SK-N-SH (cell line): ENCODE measurements at regions not wholly inside any gene's neighbourhood (a gene's known extent, or its start where the extent isn't known, plus 50 kb on each side); places are given as distances from the start of the nearest gene placed in this dataset.

Experiments used
- CTCF ChIA-PET: fragments of 300-600, 350-600 bp; formaldehyde crosslinking; extraction: SDS; loops from one replicate; lab custom pipeline; 2021; lab: Yijun Ruan, JAX
- POLR2A ChIA-PET: fragments of 350-600 bp; sonication (Branson Sonifier 250); formaldehyde crosslinking; extraction: SDS; loops from one replicate; lab custom pipeline; 2020; ENCODE audit warnings: antibody characterized with exemption, inconsistent platforms; lab: Yijun Ruan, JAX
- DNase-seq: peaks from one replicate; pipeline ENCODE4 v3.0.0; 2012
- H2AFZ ChIP-seq: fragments of 200-600 bp; sonication (generic); 2 replicates; pipeline ENCODE4 v1.8.1; 2016; ENCODE audit warnings: antibody characterized with exemption, mild to moderate bottlenecking, low read depth
- H3F3A ChIP-seq: fragments of 200-600 bp; sonication (generic); replicated peaks from 2 replicates; pipeline ENCODE3; 2016; ENCODE audit warnings: antibody characterized with exemption, mild to moderate bottlenecking; ENCODE audit not compliant: insufficient read depth
- H3K27ac ChIP-seq, 2 experiments: fragments of 200-500 bp in 1 of 2; fragments of 200-600 bp in 1 of 2; sonication (Bioruptor generic) in 1 of 2; sonication (generic), shearing (Covaris generic) in 1 of 2; 2 replicates each; pipeline versions ENCODE4 v1.5.1 to v1.6.1; 2014 to 2016; ENCODE audit warnings: low read depth in 2 of 2, inconsistent platforms in 1 of 2, low read length in 1 of 2, mild to moderate bottlenecking in 1 of 2, mixed read lengths in 1 of 2
- H3K27me3 ChIP-seq: fragments of 200-600 bp; sonication (generic), shearing (Covaris generic); 2 replicates; pipeline ENCODE4 v1.6.1; 2016; ENCODE audit warnings: mixed run types; ENCODE audit not compliant: insufficient read depth
- H3K36me3 ChIP-seq, 2 experiments: fragments of 200-500 bp in 1 of 2; fragments of 200-600 bp in 1 of 2; sonication (Bioruptor generic) in 1 of 2; sonication (generic) in 1 of 2; replicated peaks in 1 of 2; 2 replicates each; pipeline versions ENCODE3 to v1.5.1; 2014 to 2016; ENCODE audit warnings: low read length in 1 of 2, mild to moderate bottlenecking in 1 of 2; ENCODE audit not compliant: insufficient read depth in 2 of 2, control insufficient read depth in 1 of 2
- H3K4me1 ChIP-seq, 2 experiments: fragments of 200-500 bp in 1 of 2; fragments of 200-600 bp in 1 of 2; sonication (Bioruptor generic) in 1 of 2; sonication (generic), shearing (Covaris generic) in 1 of 2; 2 replicates each; pipeline versions ENCODE4 v1.5.1 to v1.6.1; 2014 to 2016; ENCODE audit warnings: low read depth in 1 of 2, low read length in 1 of 2, mixed run types in 1 of 2; ENCODE audit not compliant: insufficient read depth in 2 of 2, control insufficient read depth in 1 of 2
- H3K4me2 ChIP-seq: fragments of 200-600 bp; sonication (generic), shearing (Covaris generic); 2 replicates; pipeline ENCODE4 v1.6.1; 2017; ENCODE audit warnings: mixed run types
- H3K4me3 ChIP-seq, 2 experiments: fragments of 200-500 bp in 1 of 2; fragments of 200-600 bp in 1 of 2; sonication (Bioruptor generic) in 1 of 2; sonication (generic), shearing (Covaris generic) in 1 of 2; 2 replicates each; pipeline versions ENCODE4 v1.5.1 to v1.8.1; 2014 to 2016; ENCODE audit warnings: low read depth in 2 of 2, inconsistent platforms in 1 of 2, low read length in 1 of 2, mild to moderate bottlenecking in 1 of 2, mixed read lengths in 1 of 2, moderate library complexity in 1 of 2
- H3K79me2 ChIP-seq: fragments of 200-600 bp; sonication (generic); 2 replicates; pipeline ENCODE4 v1.8.1; 2017; ENCODE audit warnings: mild to moderate bottlenecking; ENCODE audit not compliant: insufficient read depth
- H3K9ac ChIP-seq: fragments of 200-600 bp; sonication (generic); 2 replicates; pipeline ENCODE4 v1.6.1; 2017; ENCODE audit warnings: mixed run types
- H3K9me2 ChIP-seq: fragments of 200-600 bp; sonication (generic); 2 replicates; pipeline ENCODE4 v1.6.1; 2017; ENCODE audit warnings: mixed run types
- H3K9me3 ChIP-seq: fragments of 200-600 bp; sonication (generic); 2 replicates; pipeline ENCODE4 v1.6.1; 2017; ENCODE audit warnings: mixed run types, mild to moderate bottlenecking, moderate library complexity
- H4K20me1 ChIP-seq: fragments of 200-600 bp; sonication (generic); 2 replicates; pipeline ENCODE4 v1.6.1; 2017; ENCODE audit warnings: mild to moderate bottlenecking, mixed run types; ENCODE audit not compliant: insufficient read depth
- CHD2 ChIP-seq: fragments of 150-350 bp; IDR thresholded peaks from 2 replicates; pipeline ENCODE4 v1.6.1; 2018; ENCODE audit warnings: low read length; ENCODE audit not compliant: partially characterized antibody
- CTCF ChIP-seq: fragments of 200-600 bp; sonication (generic); IDR thresholded peaks from 2 replicates; pipeline ENCODE4 v1.6.1; 2017; ENCODE audit warnings: antibody characterized with exemption, mild to moderate bottlenecking, moderate library complexity
- ELF1 ChIP-seq: IDR thresholded peaks from 2 replicates; pipeline ENCODE4 v1.4.0; 2012
- EZH2phosphoT487 ChIP-seq: fragments of 200-600 bp; sonication (generic); IDR thresholded peaks from 2 replicates; pipeline ENCODE4 v1.6.1; 2017; ENCODE audit warnings: low read depth, mixed run types, mild to moderate bottlenecking, antibody characterized with exemption, moderate library complexity, borderline replicate concordance
- FOSL2 ChIP-seq: IDR thresholded peaks from 2 replicates; pipeline ENCODE4 v1.4.0; 2012; ENCODE audit warnings: low read depth, mild to moderate bottlenecking, moderate library complexity, borderline replicate concordance
- FOXJ3 ChIP-seq: sonication (generic); formaldehyde crosslinking; IDR thresholded peaks from 2 replicates; pipeline ENCODE4 v1.5.1; 2020; ENCODE audit warnings: mild to moderate bottlenecking, missing genetic modification reagents
- IRF3 ChIP-seq: fragments of 150-350 bp; IDR thresholded peaks from 2 replicates; pipeline ENCODE4 v1.6.1; 2016; ENCODE audit warnings: mild to moderate bottlenecking, low read depth, low read length
- JUND ChIP-seq: IDR thresholded peaks from 2 replicates; pipeline ENCODE4 v1.4.0; 2012
- MAX ChIP-seq: IDR thresholded peaks from 2 replicates; pipeline ENCODE4 v1.4.0; 2012; ENCODE audit warnings: low read depth
- MEF2A ChIP-seq: IDR thresholded peaks from 2 replicates; pipeline ENCODE4 v1.4.0; 2012; ENCODE audit warnings: low read depth, borderline replicate concordance
- PBX3 ChIP-seq: IDR thresholded peaks from 2 replicates; pipeline ENCODE4; 2012
- RAD21 ChIP-seq: IDR thresholded peaks from 2 replicates; pipeline ENCODE4 v1.6.1; 2012; ENCODE audit warnings: mild to moderate bottlenecking, low read length
- REST ChIP-seq: IDR thresholded peaks from 2 replicates; pipeline ENCODE4 v1.6.1; 2012; ENCODE audit warnings: mild to moderate bottlenecking, low read depth, low read length, moderate library complexity
- SIN3A ChIP-seq: IDR thresholded peaks from 2 replicates; pipeline ENCODE4 v1.6.1; 2012; ENCODE audit warnings: low read depth, mild to moderate bottlenecking, low read length, moderate library complexity, borderline replicate concordance
- TEAD4 ChIP-seq: IDR thresholded peaks from 2 replicates; pipeline ENCODE4 v1.4.0; 2012; ENCODE audit warnings: mild to moderate bottlenecking, borderline replicate concordance; ENCODE audit not compliant: insufficient read depth
- USF2 ChIP-seq: fragments of 150-350 bp; IDR thresholded peaks from 2 replicates; pipeline ENCODE4 v1.6.1; 2017; ENCODE audit warnings: antibody characterized with exemption, low read length, low read depth, borderline replicate concordance
- YY1 ChIP-seq: IDR thresholded peaks from 2 replicates; pipeline ENCODE4 v1.4.0; 2012; ENCODE audit warnings: low read depth, mild to moderate bottlenecking
- WGBS: methylation state at CpG from one replicate; pipeline ENCODE4 v1.1.6; 2017; ENCODE audit warnings: low lambda C conversion rate; 5-methylcytosine and 5-hydroxymethylcytosine counted together

- Histone ChIP-seq H3K9me3 (no peaks in the 10 kb centered on the region), H3K79me2 (no peaks in the 10 kb centered on the region), H3K27ac (no peak overlapping the region), H3K36me3 (no peaks in the 10 kb centered on the region), H3K4me1 (no peaks in the 10 kb centered on the region; a peak in 1 of 4 replicates), H3K9ac (no peak overlapping the region), H3K4me3 (no peak overlapping the region), H3K4me2 (no peak overlapping the region), H3K9me2 (no peaks in the 10 kb centered on the region), H2AFZ (no peak overlapping the region), H4K20me1 (no peaks in the 10 kb centered on the region), H3K27me3 (no peaks in the 10 kb centered on the region), H3F3A (no peaks in the 10 kb centered on the region)
- no peak for DNase-seq
- TF ChIP-seq EZH2phosphoT487 (no peak), CTCF (no peak), USF2 (no peak), SIN3A (no peak), JUND (no peak), PBX3 (no peak), FOXJ3 (CRISPR knock-in tag) (no peak), RAD21 (no peak), FOSL2 (no peak), MAX (no peak), YY1 (no peak), CHD2 (no peak), ELF1 (no peak), TEAD4 (no peak), MEF2A (no peak)
- ChIA-PET CTCF (no interaction called here), POLR2A (no interaction called here)
- WGBS = 6% methylated on average over 1 of the region's 1 CpG
Measured at GRCh38 chr3:148612278-148612677, 85.4 kb upstream of the AGTR1 start.

GRCh38 chr3:148615382-148615781 lies 82.3 kb upstream of the AGTR1 start:
- WGBS = 77% methylated on average over 3 of the region's 3 CpGs
- CTCF ChIA-PET = interaction anchor here (0.6 kb wide), 1 partner anchor 138 kb away, joined by 3 read pairs; no protein-coding TSS in a partner anchor
- TF ChIP-seq FOXJ3 (CRISPR knock-in tag) (no peak), CHD2 (no peak), REST (no peak), IRF3 (no peak), MEF2A (no peak), ELF1 (no peak)

More at GRCh38 chr3:148615382-148615781, 82.3 kb upstream of the AGTR1 start:
- H3K27ac ChIP-seq = no peak overlapping the region
- no peaks in the 10 kb centered on the region for H3F3A ChIP-seq
- H3K9ac ChIP-seq = no peak overlapping the region
- H3K9me3 ChIP-seq = no peaks in the 10 kb centered on the region
- H3K4me3 ChIP-seq = no peak overlapping the region
- H3K27me3 ChIP-seq = no peaks in the 10 kb centered on the region
- no peak overlapping the region for H2AFZ ChIP-seq
- H4K20me1 ChIP-seq = no peaks in the 10 kb centered on the region
- DNase-seq = no peak
- POLR2A ChIA-PET = no interaction called here
- no peaks in the 10 kb centered on the region for H3K79me2 ChIP-seq
- no peaks in the 10 kb centered on the region for H3K36me3 ChIP-seq
- no peaks in the 10 kb centered on the region for H3K9me2 ChIP-seq
- no peaks in the 10 kb centered on the region; a peak in 1 of 4 replicates for H3K4me1 ChIP-seq
- H3K4me2 ChIP-seq = no peak overlapping the region
